ENCODE measurements at regions not wholly inside any gene's neighbourhood (a gene's known extent, or its start where the extent isn't known, plus 50 kb on each side); places are given as distances from the start of the nearest gene placed in this dataset.
"Not testable (repeated sequence)": the region's sequence is repeated elsewhere in the genome, so short reads cannot be mapped to it uniquely, and the experiment has no call there.

DNA sequence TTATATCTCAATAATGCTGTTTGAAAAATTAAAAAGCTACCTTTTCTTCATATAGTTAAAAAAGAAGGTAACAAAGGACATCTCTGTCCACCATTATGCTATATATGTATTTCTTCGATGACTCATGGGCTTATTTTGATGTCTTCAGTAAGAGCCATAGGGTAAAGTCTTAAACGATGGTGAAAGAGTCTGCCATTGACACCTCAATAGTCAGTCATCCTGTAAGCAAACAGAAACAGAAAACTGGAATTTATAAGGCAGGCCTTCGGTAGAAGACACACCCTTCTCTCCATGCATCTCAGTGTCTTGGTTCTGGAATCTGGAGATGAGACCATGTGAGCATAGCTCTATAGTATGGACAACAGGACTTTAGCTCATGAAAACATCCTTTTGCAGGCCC lies 87.0 kb upstream of the ZNF462 start:
- no peak for ATAC-seq
- 82 to 92% methylated on average over 3 of the region's 3 CpGs for WGBS, 2 donors (ENCODE audit: low coverage in 1 of 2)

DNA sequence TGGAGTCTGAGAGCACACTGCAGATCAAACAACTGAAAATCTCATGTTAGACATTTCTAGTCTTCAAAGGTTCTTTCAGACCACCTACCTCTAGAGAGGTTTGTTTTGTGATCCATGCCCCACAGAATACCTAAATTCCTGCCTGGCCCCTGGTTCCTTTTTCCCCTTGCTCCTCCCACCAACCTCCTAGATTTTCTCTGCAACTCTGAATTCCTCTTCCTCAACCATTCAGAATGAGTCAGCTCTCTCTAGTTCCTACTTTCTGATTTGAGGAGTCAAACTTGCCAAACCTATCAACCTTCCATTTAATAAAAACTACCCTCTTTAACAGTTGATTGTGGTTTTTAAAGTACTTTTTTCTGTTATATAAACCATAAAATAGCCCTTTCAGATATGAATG lies 83.2 kb upstream of the ZNF462 start:
- Histone ChIP-seq H3K27me3 (no peaks in the 10 kb centered on the region), H3K27ac (no peak overlapping the region)
- ATAC-seq = no peak

More for the DNA sequence above, 87.0 kb upstream of the ZNF462 start:
- Histone ChIP-seq H3K36me3 (no peaks in the 10 kb centered on the region), H3K9me3 (no peaks in the 10 kb centered on the region), H3K27ac (no peak overlapping the region), H3K4me1 (no peaks in the 10 kb centered on the region), H3K4me3 (no peak overlapping the region), H3K27me3 (no peaks in the 10 kb centered on the region)
- no peak for TF ChIP-seq POLR2AphosphoS5 (IDR thresholded peaks at IDR 0.05)
- no peak for TF ChIP-seq POLR2A (IDR thresholded peaks at IDR 0.05)
- TF ChIP-seq, protein P1, sequence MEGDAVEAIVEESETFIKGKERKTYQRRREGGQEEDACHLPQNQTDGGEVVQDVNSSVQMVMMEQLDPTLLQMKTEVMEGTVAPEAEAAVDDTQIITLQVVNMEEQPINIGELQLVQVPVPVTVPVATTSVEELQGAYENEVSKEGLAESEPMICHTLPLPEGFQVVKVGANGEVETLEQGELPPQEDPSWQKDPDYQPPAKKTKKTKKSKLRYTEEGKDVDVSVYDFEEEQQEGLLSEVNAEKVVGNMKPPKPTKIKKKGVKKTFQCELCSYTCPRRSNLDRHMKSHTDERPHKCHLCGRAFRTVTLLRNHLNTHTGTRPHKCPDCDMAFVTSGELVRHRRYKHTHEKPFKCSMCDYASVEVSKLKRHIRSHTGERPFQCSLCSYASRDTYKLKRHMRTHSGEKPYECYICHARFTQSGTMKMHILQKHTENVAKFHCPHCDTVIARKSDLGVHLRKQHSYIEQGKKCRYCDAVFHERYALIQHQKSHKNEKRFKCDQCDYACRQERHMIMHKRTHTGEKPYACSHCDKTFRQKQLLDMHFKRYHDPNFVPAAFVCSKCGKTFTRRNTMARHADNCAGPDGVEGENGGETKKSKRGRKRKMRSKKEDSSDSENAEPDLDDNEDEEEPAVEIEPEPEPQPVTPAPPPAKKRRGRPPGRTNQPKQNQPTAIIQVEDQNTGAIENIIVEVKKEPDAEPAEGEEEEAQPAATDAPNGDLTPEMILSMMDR (IDR thresholded peaks at IDR 0.05) = no peak
- TF ChIP-seq EP300 (IDR thresholded peaks at IDR 0.05) = no peak

DNA sequence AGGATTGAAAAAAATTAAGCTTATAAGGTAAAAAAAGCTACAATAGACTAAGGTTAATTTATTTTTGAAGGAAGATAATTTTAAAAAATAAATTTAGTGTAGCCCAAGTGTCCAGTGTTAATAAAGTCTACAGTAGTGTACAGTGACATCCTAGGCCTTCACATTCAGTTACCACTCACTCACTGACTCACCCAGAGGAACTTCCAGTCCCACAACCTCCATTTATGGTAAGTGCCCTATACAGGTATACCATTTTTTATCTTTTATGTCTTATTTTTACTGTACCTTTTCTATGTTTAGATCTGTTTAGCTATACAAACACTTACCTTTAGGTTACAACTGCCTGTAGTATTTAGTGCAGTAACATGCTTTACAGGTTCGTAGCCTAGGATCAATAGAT lies 79.8 kb upstream of the ZNF462 start:
- Histone ChIP-seq H3K36me3 (no peaks in the 10 kb centered on the region), H3K4me3 (no peak overlapping the region), H3K27ac (no peak overlapping the region), H3K4me1 (no peaks in the 10 kb centered on the region), H3K27me3 (no peaks in the 10 kb centered on the region), H3K9me3 (no peaks in the 10 kb centered on the region)
- WGBS, 2 donors (ENCODE audit: low coverage in 1 of 2) = 90 to 100% methylated on average over 1 of the region's 1 CpG
- ATAC-seq = no peak
- TF ChIP-seq, protein P1 (IDR thresholded peaks at IDR 0.05) = no peak
- TF ChIP-seq POLR2AphosphoS5 (IDR thresholded peaks at IDR 0.05) = no peak
- no peak for TF ChIP-seq POLR2A (IDR thresholded peaks at IDR 0.05)
- TF ChIP-seq EP300 (IDR thresholded peaks at IDR 0.05) = no peak

More for the DNA sequence above, 83.2 kb upstream of the ZNF462 start:
- H3K4me1 ChIP-seq = no peaks in the 10 kb centered on the region
- H3K9me3 ChIP-seq = no peaks in the 10 kb centered on the region
- H3K4me3 ChIP-seq = no peak overlapping the region
- H3K36me3 ChIP-seq = no peaks in the 10 kb centered on the region
- TF ChIP-seq POLR2A (IDR thresholded peaks at IDR 0.05) = no peak
- TF ChIP-seq POLR2AphosphoS5 (IDR thresholded peaks at IDR 0.05) = no peak
- TF ChIP-seq, protein P1 (IDR thresholded peaks at IDR 0.05) = no peak
- no peak for TF ChIP-seq EP300 (IDR thresholded peaks at IDR 0.05)

DNA sequence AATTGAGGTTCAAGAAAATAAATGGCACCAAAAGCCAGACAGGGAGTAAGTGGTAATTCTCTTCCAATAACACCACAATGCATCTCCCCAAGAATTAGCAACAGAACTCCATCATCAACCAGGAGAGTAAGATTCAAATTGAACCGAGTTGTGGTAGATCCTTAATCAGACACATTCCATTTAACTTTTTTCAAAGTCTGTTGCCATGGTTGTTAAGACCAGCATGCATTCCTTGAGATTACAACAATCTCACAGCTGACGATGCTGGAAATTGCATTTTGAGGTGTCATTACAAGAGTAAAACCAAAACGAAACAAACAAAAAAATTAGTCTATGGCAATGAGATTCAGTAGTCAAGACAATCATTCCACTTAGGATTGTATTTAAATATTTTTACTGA lies 78.9 kb upstream of the ZNF462 start:
- no peak overlapping the region for H3K27ac ChIP-seq
- H3K4me3 ChIP-seq = no peak overlapping the region
- ATAC-seq = no peak
- H3K4me1 ChIP-seq = no peaks in the 10 kb centered on the region
- no peaks in the 10 kb centered on the region for H3K36me3 ChIP-seq
- WGBS, 2 donors (ENCODE audit: low coverage in 1 of 2) = 18 to 63% methylated on average over 2 to 3 of the region's 3 CpGs
- no peaks in the 10 kb centered on the region for H3K9me3 ChIP-seq
- H3K27me3 ChIP-seq = no peaks in the 10 kb centered on the region
- TF ChIP-seq POLR2A (IDR thresholded peaks at IDR 0.05) = no peak
- TF ChIP-seq EP300 (IDR thresholded peaks at IDR 0.05) = no peak
- TF ChIP-seq POLR2AphosphoS5 (IDR thresholded peaks at IDR 0.05) = no peak
- TF ChIP-seq, protein P1 (IDR thresholded peaks at IDR 0.05) = no peak

DNA sequence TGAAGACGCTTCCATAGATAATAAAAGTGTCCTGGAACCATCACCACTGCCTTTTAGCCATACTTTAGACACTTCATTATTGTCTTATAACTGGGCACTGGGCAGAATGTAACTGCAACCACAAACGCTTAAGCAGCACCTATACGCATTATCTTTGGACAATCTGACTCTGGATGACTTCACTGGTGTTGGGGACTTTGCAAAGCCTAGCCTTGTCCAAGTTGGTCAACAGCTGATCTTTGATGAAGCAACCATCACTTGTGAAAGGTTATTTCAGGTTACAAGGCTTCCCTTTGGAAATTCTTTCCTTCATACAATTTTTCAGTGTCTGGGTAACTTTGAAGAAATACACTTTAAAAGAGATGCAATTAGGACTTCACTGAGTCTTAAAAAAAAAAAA lies 77.8 kb upstream of the ZNF462 start:
- Histone ChIP-seq H3K36me3 (no peaks in the 10 kb centered on the region), H3K27me3 (no peaks in the 10 kb centered on the region), H3K9me3 (no peaks in the 10 kb centered on the region), H3K4me1 (no peaks in the 10 kb centered on the region), H3K4me3 (no peak overlapping the region), H3K27ac (no peak overlapping the region)
- ATAC-seq = no peak
- 87 to 90% methylated on average over 3 of the region's 3 CpGs for WGBS, 2 donors (ENCODE audit: low coverage in 1 of 2)
- TF ChIP-seq EP300 (IDR thresholded peaks at IDR 0.05) = no peak

DNA sequence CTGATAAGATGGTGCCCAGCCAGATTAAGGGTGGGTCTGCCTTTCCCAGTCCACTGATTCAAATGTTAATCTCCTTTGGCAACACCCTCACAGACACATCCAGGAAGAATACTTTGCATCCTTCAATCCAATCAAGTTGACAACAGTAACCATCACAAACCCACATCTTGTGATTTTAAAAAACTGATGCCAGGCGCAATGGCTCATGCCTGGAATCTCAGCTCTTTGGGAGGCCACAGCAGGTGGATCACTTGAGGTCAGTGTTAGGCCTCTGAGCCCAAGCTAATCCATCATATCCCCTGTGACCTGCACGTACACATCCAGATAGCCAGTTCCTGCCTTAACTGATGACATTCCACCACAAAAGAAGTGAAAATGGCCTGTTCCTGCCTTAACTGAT lies 74.9 kb upstream of the ZNF462 start:
- not testable (repeated sequence) for H3K4me3 ChIP-seq, ATAC-seq, H3K36me3 ChIP-seq, H3K4me1 ChIP-seq, H3K27ac ChIP-seq, H3K27me3 ChIP-seq, H3K9me3 ChIP-seq
- WGBS, 2 donors (ENCODE audit: low coverage in 1 of 2) = 17% methylated on average over 1 of the region's 2 CpGs; no CpG with 5 or more reads in 1 of the 2 donors
